ENCODE measurements at regions not wholly inside any gene's neighbourhood (a gene's known extent, or its start where the extent isn't known, plus 50 kb on each side); places are given as distances from the start of the nearest gene placed in this dataset.
"Not testable (repeated sequence)": the region's sequence is repeated elsewhere in the genome, so short reads cannot be mapped to it uniquely, and the experiment has no call there.

DNA sequence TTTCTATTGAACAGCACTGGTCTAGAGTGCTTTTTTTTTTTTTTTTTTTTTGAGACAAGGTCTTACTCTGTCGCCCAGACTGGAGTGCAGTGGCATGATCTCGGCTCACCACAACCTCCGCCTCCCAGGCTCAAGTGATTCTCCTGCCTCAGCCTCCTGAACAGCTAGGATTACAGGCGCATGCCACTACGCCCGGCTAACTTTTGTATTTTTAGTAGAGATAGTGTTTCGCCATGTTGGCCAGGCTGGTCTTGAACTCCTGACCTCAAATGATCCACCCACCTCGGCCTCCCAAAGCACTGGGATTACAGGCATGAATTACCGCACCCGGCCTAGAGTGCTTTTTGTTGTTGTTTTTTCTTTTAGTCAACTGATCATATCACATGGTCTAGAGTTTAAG is 79.0 kb upstream of the LRPPRC start:
- not testable (repeated sequence) for TF ChIP-seq CTCF (conservative IDR thresholded peaks at IDR 0.05; ENCODE audit: low read length); EZH2phosphoT487 (IDR thresholded peaks at IDR 0.05; ENCODE audit: borderline replicate concordance, low read depth, low read length)

Measured in OCI-LY7 (cell line).